Ovary (tissue), 7 donors: ENCODE measurements at regions not wholly inside any gene's neighbourhood (a gene's known extent, or its start where the extent isn't known, plus 50 kb on each side); places are given as distances from the start of the nearest gene placed in this dataset.

Source experiments
- DNase-seq, 5 donors: peaks; one replicate each; pipeline ENCODE4 v3.0.0-alpha.2; 2019 to 2020
- H3K27ac ChIP-seq, 2 donors: fragments of 200-600 bp; one replicate each; pipeline versions ENCODE4 v1.5.1 to v1.8.0; 2019 to 2022
- H3K27me3 ChIP-seq: fragments of 200-600 bp; one replicate; pipeline ENCODE4 v1.8.0; 2022
- H3K36me3 ChIP-seq: fragments of 200-600 bp; sonication (generic); one replicate; pipeline ENCODE4 v1.5.1; 2019
- H3K4me1 ChIP-seq: one replicate; pipeline ENCODE4 v1.8.1; 2013; ENCODE audit warnings: mild to moderate bottlenecking, moderate library complexity; ENCODE audit not compliant: insufficient read depth
- H3K4me3 ChIP-seq: fragments of 200-600 bp; sonication (generic); one replicate; pipeline ENCODE4 v1.5.1; 2017
- H3K9me3 ChIP-seq, 2 donors: fragments of 200-600 bp in 1 of 2; sonication (generic) in 1 of 2; one replicate each; pipeline versions ENCODE4 v1.5.1 to v1.8.1; 2013 to 2019; ENCODE audit warnings: mild to moderate bottlenecking in 1 of 2, moderate library complexity in 1 of 2
- CTCF ChIP-seq, 3 donors: fragments of 450-650 bp in 2 of 3; fragments of 200-600 bp in 1 of 3; IDR thresholded peaks; one replicate each; pipeline versions ENCODE4 v1.5.1 to v1.8.0; 2016 to 2022; ENCODE audit warnings: antibody characterized with exemption in 3 of 3, mild to moderate bottlenecking in 1 of 3
- EP300 ChIP-seq: sonication (generic); formaldehyde crosslinking; IDR thresholded peaks from one replicate; pipeline ENCODE4 v1.6.1; 2017; ENCODE audit warnings: antibody characterized with exemption
- POLR2A ChIP-seq: fragments of 450-650 bp; IDR thresholded peaks from one replicate; pipeline ENCODE4 v1.6.1; 2017; ENCODE audit warnings: antibody characterized with exemption, mild to moderate bottlenecking, moderate library complexity
- WGBS, 3 donors: extraction: QIAGEN DNeasy Blood & Tissue Kit in 1 of 3; methylation state at CpG; one replicate each; pipeline versions ENCODE4 v1.1.5 to v1.1.7; 2013 to 2017; 5-methylcytosine and 5-hydroxymethylcytosine counted together
- intact Hi-C, 4 donors: fragments of 100-400 bp; cut with DNase I; formaldehyde crosslinking; loops; one replicate each; pipeline versions ENCODE4 v1.11.0 to v1.15.1; 2022 to 2023
- donor health status: DM: no; HTN: no; CAD: no; lungs with moderate emphysema.
- donor health status: DM: no; HTN: no; CAD: no.
- donor health status: Bipolar disorder and iron deficiency.
- donor health status: DM: no; HTN: no; CAD: no.
- donor health status: DM: yes; HTN: yes; CAD: no.

- Histone ChIP-seq H3K9me3 (no peaks in the 10 kb centered on the region), H3K27me3 (no peaks in the 10 kb centered on the region), H3K36me3 (no peaks in the 10 kb centered on the region), H3K27ac (peak overlapping the region in 1 of 2 donors; percentile 85), H3K4me1 (peaks cover 6% of the 10 kb centered on the region), H3K4me3 (no peak overlapping the region)
- intact Hi-C loops, result loop anchor here in 1 of 4 donors (10.0 kb wide), 1 partner anchor 486 kb away; no protein-coding TSS in a partner anchor
- DNase-seq, result no peak
- TF ChIP-seq POLR2A (no peak), CTCF (IDR thresholded peaks at IDR 0.05) (no peak), EP300 (no peak)
- WGBS, 3 donors, result 88 to 93% (median 89%) methylated on average over 4 of the region's 4 CpGs
Measured at GRCh38 chr11:43548916-43549315, 131.6 kb upstream of the HSD17B12 start.

- no peaks in the 10 kb centered on the region for H3K27me3 ChIP-seq
- no peak overlapping the region for H3K4me3 ChIP-seq
- H3K4me1 ChIP-seq, result peaks cover 6% of the 10 kb centered on the region
- intact Hi-C loops, result loop anchor here in 1 of 4 donors (10.0 kb wide), 1 partner anchor 485 kb away; no protein-coding TSS in a partner anchor
- DNase-seq, result no peak
- H3K27ac ChIP-seq, result no peak overlapping the region
- no peaks in the 10 kb centered on the region for H3K9me3 ChIP-seq
- H3K36me3 ChIP-seq, result no peaks in the 10 kb centered on the region
- no peak for TF ChIP-seq EP300
- TF ChIP-seq CTCF (IDR thresholded peaks at IDR 0.05), result no peak
- TF ChIP-seq POLR2A, result no peak
- 73 to 78% (median 78%) methylated on average over 6 of the region's 6 CpGs for WGBS, 3 donors
Measured at GRCh38 chr11:43549624-43550023, 130.9 kb upstream of the HSD17B12 start.

- intact Hi-C loops, result no loop called here
- no peaks in the 10 kb centered on the region for H3K9me3 ChIP-seq
- 80 to 86% (median 80%) methylated on average over 4 of the region's 4 CpGs for WGBS, 3 donors
- no peak overlapping the region for H3K27ac ChIP-seq
- H3K36me3 ChIP-seq, result no peaks in the 10 kb centered on the region
- DNase-seq, result no peak
- no peak for TF ChIP-seq CTCF (IDR thresholded peaks at IDR 0.05)
- TF ChIP-seq EP300, result no peak
- TF ChIP-seq POLR2A, result no peak
- H3K4me1 ChIP-seq, result peaks cover 8% of the 10 kb centered on the region
- no peaks in the 10 kb centered on the region for H3K27me3 ChIP-seq
- H3K4me3 ChIP-seq, result no peak overlapping the region
Measured at GRCh38 chr11:43550714-43551113, 129.8 kb upstream of the HSD17B12 start.

GRCh38 chr11:43554148-43554473 is 126.4 kb upstream of the HSD17B12 start:
- no peak for DNase-seq
- H3K9me3 ChIP-seq, result no peaks in the 10 kb centered on the region
- H3K27ac ChIP-seq, result peak overlapping the region; percentile 68 to 76
- no peaks in the 10 kb centered on the region for H3K27me3 ChIP-seq
- TF ChIP-seq CTCF (IDR thresholded peaks at IDR 0.05) (no peak), POLR2A (no peak), EP300 (no peak)
- H3K4me1 ChIP-seq, result peaks cover 12% of the 10 kb centered on the region
- no peaks in the 10 kb centered on the region for H3K36me3 ChIP-seq
- no peak overlapping the region for H3K4me3 ChIP-seq
- intact Hi-C loops, result no loop called here
- 52 to 68% (median 63%) methylated on average over 6 of the region's 6 CpGs for WGBS, 3 donors

GRCh38 chr11:43555186-43555585 is 125.4 kb upstream of the HSD17B12 start:
- Histone ChIP-seq H3K27me3 (no peaks in the 10 kb centered on the region), H3K27ac (peak overlapping the region; percentile 68 to 76), H3K36me3 (no peaks in the 10 kb centered on the region), H3K9me3 (no peaks in the 10 kb centered on the region), H3K4me3 (no peak overlapping the region), H3K4me1 (peaks cover 12% of the 10 kb centered on the region)
- TF ChIP-seq EP300 (no peak), CTCF (IDR thresholded peaks at IDR 0.05) (no peak), POLR2A (no peak)
- 25 to 36% (median 26%) methylated on average over 3 of the region's 3 CpGs for WGBS, 3 donors
- DNase-seq, result no peak
- intact Hi-C loops, result no loop called here
